OCI-LY1 (cell line): ENCODE measurements at regions not wholly inside any gene's neighbourhood (a gene's known extent, or its start where the extent isn't known, plus 50 kb on each side); places are given as distances from the start of the nearest gene placed in this dataset.

Experiments
- H2AFZ ChIP-seq: fragments of 200-600 bp; sonication (generic), shearing (Covaris generic); 2 replicates; pipeline ENCODE4 v1.6.0; 2014; ENCODE audit warnings: antibody characterized with exemption, mild to moderate bottlenecking, low read length
- H3F3A ChIP-seq: fragments of 200-600 bp; sonication (generic), shearing (Covaris generic); 2 replicates; pipeline ENCODE4 v1.6.0; 2014; ENCODE audit warnings: mild to moderate bottlenecking, antibody characterized with exemption, low read length, moderate library complexity; ENCODE audit not compliant: insufficient read depth
- H3K27ac ChIP-seq: fragments of 200-600 bp; sonication (generic); 2 replicates; pipeline ENCODE4 v1.5.1; 2014; ENCODE audit warnings: low read length, mixed run types, mild to moderate bottlenecking, low read depth; ENCODE audit not compliant: poor library complexity, severe bottlenecking
- H3K27me3 ChIP-seq: fragments of 200-600 bp; sonication (generic); 2 replicates; pipeline ENCODE4 v1.6.0; 2014; ENCODE audit warnings: antibody characterized with exemption, mild to moderate bottlenecking, low read length, moderate library complexity; ENCODE audit not compliant: insufficient read depth
- H3K36me3 ChIP-seq: fragments of 200-600 bp; sonication (generic); 2 replicates; pipeline ENCODE4 v1.6.1; 2014; ENCODE audit warnings: mild to moderate bottlenecking, antibody characterized with exemption, low read length, moderate library complexity, mixed read lengths; ENCODE audit not compliant: insufficient read depth
- H3K4me1 ChIP-seq: fragments of 200-600 bp; sonication (generic); 2 replicates; pipeline ENCODE4 v1.5.1; 2014; ENCODE audit warnings: mild to moderate bottlenecking, low read length, moderate library complexity; ENCODE audit not compliant: insufficient read depth, severe bottlenecking
- H3K4me2 ChIP-seq: fragments of 200-600 bp; sonication (generic), shearing (Covaris generic); 2 replicates; pipeline ENCODE4 v1.6.1; 2014; ENCODE audit warnings: low read length
- H3K4me3 ChIP-seq: fragments of 200-600 bp; sonication (generic); 2 replicates; pipeline ENCODE4 v1.5.1; 2014; ENCODE audit warnings: low read length, low read depth, mild to moderate bottlenecking, mixed read lengths; ENCODE audit not compliant: poor library complexity, severe bottlenecking
- H3K79me2 ChIP-seq: fragments of 200-600 bp; shearing (Covaris generic); 2 replicates; pipeline ENCODE4 v1.6.1; 2016; ENCODE audit warnings: mixed run types, low read length, mixed read lengths; ENCODE audit not compliant: insufficient read depth
- H3K9ac ChIP-seq: fragments of 200-600 bp; sonication (generic), shearing (Covaris generic); 2 replicates; pipeline ENCODE4 v1.6.1; 2014; ENCODE audit warnings: mild to moderate bottlenecking, low read length, mixed read lengths
- H3K9me2 ChIP-seq: fragments of 200-600 bp; sonication (generic), shearing (Covaris generic); 2 replicates; pipeline ENCODE4 v1.6.1; 2014; ENCODE audit warnings: low read depth, mild to moderate bottlenecking, low read length, mixed read lengths
- H3K9me3 ChIP-seq: fragments of 200-600 bp; shearing (Covaris generic); 2 replicates; pipeline ENCODE4 v1.6.1; 2014; ENCODE audit warnings: low read length, mixed read lengths
- H4K20me1 ChIP-seq: fragments of 200-600 bp; sonication (generic), shearing (Covaris generic); 2 replicates; pipeline ENCODE4 v1.6.0; 2016; ENCODE audit warnings: mild to moderate bottlenecking, low read length; ENCODE audit not compliant: insufficient read depth
- EZH2 ChIP-seq: fragments of 200-600 bp; sonication (generic), shearing (Covaris generic); IDR thresholded peaks from 2 replicates; pipeline ENCODE4 v1.8.0; 2017; ENCODE audit warnings: borderline replicate concordance, mixed run types, mild to moderate bottlenecking, antibody characterized with exemption, low read length, moderate library complexity, mixed read lengths
- TF ChIP-seq, protein P1 (sequence below): fragments of 200-600 bp; sonication (generic), shearing (Covaris generic); IDR thresholded peaks from 2 replicates; pipeline ENCODE4 v1.5.1; 2017; ENCODE audit warnings: mild to moderate bottlenecking, antibody characterized with exemption, low read length, moderate library complexity, mixed read lengths

DNA sequence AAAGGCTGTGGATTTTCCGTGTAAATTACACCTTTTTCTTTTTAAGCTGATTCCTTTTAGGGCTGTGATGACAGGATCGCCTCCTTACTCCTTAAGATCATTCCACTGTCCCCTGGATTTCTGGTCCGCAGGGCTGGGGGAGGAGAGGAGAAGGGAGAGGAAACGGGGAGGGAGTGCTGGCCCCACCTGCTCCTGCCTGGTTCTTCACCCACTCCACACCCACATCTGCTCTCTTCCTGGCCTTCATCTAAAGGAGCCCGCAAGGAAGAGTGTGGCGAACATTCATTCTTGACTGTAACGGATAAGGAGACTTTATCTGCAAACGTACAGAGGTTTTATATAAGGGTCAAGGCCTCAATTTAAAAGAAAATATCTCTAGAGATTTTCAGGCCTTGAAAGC is 242.0 kb downstream of the RHOU start:
- Histone ChIP-seq H3K36me3 (no peaks in the 10 kb centered on the region), H3K4me1 (no peaks in the 10 kb centered on the region), H3K9ac (no peak overlapping the region), H3K27ac (no peak overlapping the region), H3F3A (no peaks in the 10 kb centered on the region), H2AFZ (no peak overlapping the region), H3K9me3 (no peaks in the 10 kb centered on the region), H3K4me3 (no peak overlapping the region), H3K27me3 (0 out of 2 replicates have a peak, but pooled peaks cover 3% of the 10 kb centered on the region), H4K20me1 (no peaks in the 10 kb centered on the region), H3K4me2 (no peak overlapping the region), H3K9me2 (no peaks in the 10 kb centered on the region), H3K79me2 (no peaks in the 10 kb centered on the region)
- TF ChIP-seq EZH2 = no peak
- TF ChIP-seq, protein P1, sequence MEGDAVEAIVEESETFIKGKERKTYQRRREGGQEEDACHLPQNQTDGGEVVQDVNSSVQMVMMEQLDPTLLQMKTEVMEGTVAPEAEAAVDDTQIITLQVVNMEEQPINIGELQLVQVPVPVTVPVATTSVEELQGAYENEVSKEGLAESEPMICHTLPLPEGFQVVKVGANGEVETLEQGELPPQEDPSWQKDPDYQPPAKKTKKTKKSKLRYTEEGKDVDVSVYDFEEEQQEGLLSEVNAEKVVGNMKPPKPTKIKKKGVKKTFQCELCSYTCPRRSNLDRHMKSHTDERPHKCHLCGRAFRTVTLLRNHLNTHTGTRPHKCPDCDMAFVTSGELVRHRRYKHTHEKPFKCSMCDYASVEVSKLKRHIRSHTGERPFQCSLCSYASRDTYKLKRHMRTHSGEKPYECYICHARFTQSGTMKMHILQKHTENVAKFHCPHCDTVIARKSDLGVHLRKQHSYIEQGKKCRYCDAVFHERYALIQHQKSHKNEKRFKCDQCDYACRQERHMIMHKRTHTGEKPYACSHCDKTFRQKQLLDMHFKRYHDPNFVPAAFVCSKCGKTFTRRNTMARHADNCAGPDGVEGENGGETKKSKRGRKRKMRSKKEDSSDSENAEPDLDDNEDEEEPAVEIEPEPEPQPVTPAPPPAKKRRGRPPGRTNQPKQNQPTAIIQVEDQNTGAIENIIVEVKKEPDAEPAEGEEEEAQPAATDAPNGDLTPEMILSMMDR = no peak

DNA sequence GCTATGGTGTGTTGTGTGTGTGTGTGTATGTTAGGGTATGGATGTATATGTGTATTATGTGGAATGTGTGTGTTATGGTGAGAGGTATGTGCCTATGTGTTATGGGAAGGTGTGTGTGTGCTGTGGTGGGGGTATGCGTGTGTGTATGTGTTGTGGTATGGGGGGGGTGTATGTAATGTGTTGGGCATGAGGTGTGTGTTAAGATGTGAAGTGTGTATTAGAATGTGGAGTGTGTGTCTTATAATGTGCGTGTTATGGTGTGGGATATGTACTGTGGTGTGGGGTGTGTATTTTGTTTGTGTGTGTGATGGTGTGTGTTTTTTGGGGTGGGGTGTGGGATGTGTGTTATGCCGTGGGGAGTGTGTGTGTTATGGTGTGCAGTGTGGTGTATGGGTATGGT is 242.5 kb downstream of the RHOU start:
- Histone ChIP-seq H3K4me3 (no peak overlapping the region), H3K27ac (no peak overlapping the region), H3K4me1 (no peaks in the 10 kb centered on the region), H3K79me2 (no peaks in the 10 kb centered on the region), H3K9me2 (no peaks in the 10 kb centered on the region), H3K9ac (no peak overlapping the region), H2AFZ (no peak overlapping the region), H4K20me1 (no peaks in the 10 kb centered on the region), H3K27me3 (0 out of 2 replicates have a peak, but pooled peaks cover 5% of the 10 kb centered on the region), H3F3A (no peaks in the 10 kb centered on the region), H3K4me2 (no peak overlapping the region), H3K36me3 (no peaks in the 10 kb centered on the region), H3K9me3 (no peaks in the 10 kb centered on the region)
- no peak for TF ChIP-seq EZH2
- TF ChIP-seq, protein P1 = no peak

DNA sequence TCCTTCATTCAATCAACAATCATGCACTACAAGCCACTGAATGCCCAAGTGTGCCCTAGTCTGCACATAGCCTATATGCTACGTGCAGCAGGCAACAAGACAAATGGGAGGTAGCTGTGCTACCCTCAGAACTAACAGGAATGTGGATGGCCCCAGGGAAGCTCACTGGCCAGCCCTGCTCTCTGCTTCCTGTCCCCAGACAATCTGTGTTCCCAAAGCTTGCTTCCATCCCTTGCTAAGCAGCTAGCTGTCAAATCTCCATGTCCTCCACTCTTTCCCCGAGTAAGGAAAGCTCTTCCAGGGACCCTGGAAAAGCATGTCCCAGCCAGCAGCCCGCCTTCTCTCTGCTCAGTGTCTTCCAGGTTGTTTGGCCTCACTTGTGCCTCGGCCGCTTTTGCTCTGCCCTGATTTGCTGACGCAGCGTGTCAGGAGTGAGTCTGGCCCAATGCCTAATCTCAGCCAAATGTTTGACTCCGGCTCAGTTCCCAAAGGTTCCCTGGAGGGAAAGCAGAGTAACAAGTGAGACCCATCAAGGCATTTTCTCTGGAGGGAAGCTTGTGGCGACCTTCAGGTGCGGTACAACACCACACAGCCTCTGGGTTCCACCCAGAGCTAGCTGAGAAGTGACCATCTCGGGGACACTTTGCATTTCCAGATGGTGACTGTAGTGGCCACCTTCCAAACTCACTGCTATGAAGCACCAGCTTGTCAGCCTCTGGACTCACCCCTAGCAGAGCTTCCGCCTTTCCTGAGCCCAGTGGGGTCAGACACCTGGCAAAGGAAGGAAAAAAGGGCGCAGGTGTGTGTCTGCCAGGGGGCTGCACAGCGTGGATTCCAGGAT is 243.4 kb downstream of the RHOU start:
- Histone ChIP-seq H3K4me1 (no peaks in the 10 kb centered on the region), H3K4me3 (no peak overlapping the region), H3K36me3 (no peaks in the 10 kb centered on the region), H2AFZ (no peak overlapping the region), H3K9ac (no peak overlapping the region), H4K20me1 (no peaks in the 10 kb centered on the region), H3K9me3 (no peaks in the 10 kb centered on the region), H3F3A (no peaks in the 10 kb centered on the region), H3K4me2 (no peak overlapping the region), H3K27ac (no peak overlapping the region), H3K79me2 (no peaks in the 10 kb centered on the region), H3K9me2 (no peaks in the 10 kb centered on the region), H3K27me3 (0 out of 2 replicates have a peak, but pooled peaks cover 6% of the 10 kb centered on the region)
- no peak for TF ChIP-seq EZH2
- TF ChIP-seq, protein P1 = no peak
